ENCODE measurements at regions not wholly inside any gene's neighbourhood (a gene's known extent, or its start where the extent isn't known, plus 50 kb on each side); places are given as distances from the start of the nearest gene placed in this dataset.

GRCh38 chr5:124849774-124850173 lies 103.3 kb upstream of the ZNF608 start:
- Histone ChIP-seq H3K4me1 (ENCODE audit: control insufficient read depth in 2 of 2, insufficient read depth in 2 of 2, low read length in 1 of 2) (no peaks in the 10 kb centered on the region), H3K27ac (ENCODE audit: low read depth in 2 of 2, low read length in 1 of 2) (no peak overlapping the region), H3K9me3 (ENCODE audit: control insufficient read depth in 2 of 2, insufficient read depth in 1 of 2, low read depth in 1 of 2, low read length in 1 of 2) (no peaks in the 10 kb centered on the region), H3K36me3 (ENCODE audit: control insufficient read depth in 2 of 2, insufficient read depth in 2 of 2, low read length in 1 of 2) (no peaks in the 10 kb centered on the region), H3K4me3 (ENCODE audit: low read depth in 1 of 2, low read length in 2 of 2) (no peak overlapping the region), H3K27me3 (ENCODE audit: control insufficient read depth in 1 of 2, insufficient read depth in 2 of 2, low read length in 2 of 2) (no peaks in the 10 kb centered on the region)
- WGBS, 2 donors = 78 to 80% methylated on average over 3 of the region's 3 CpGs

- 93 to 95% methylated on average over 3 of the region's 3 CpGs for WGBS, 2 donors
- no peak overlapping the region for H3K27ac ChIP-seq (ENCODE audit: low read depth in 2 of 2, low read length in 1 of 2)
- no peak overlapping the region for H3K4me3 ChIP-seq (ENCODE audit: low read depth in 1 of 2, low read length in 2 of 2)
- H3K9me3 ChIP-seq (ENCODE audit: control insufficient read depth in 2 of 2, insufficient read depth in 1 of 2, low read depth in 1 of 2, low read length in 1 of 2) = no peaks in the 10 kb centered on the region
- H3K4me1 ChIP-seq (ENCODE audit: control insufficient read depth in 2 of 2, insufficient read depth in 2 of 2, low read length in 1 of 2) = no peaks in the 10 kb centered on the region
- no peaks in the 10 kb centered on the region for H3K36me3 ChIP-seq (ENCODE audit: control insufficient read depth in 2 of 2, insufficient read depth in 2 of 2, low read length in 1 of 2)
- no peaks in the 10 kb centered on the region for H3K27me3 ChIP-seq (ENCODE audit: control insufficient read depth in 1 of 2, insufficient read depth in 2 of 2, low read length in 2 of 2)
These were observed 110.3 kb upstream of the ZNF608 start for GRCh38 chr5:124856726-124857125.

- no peak overlapping the region for H3K27ac ChIP-seq (ENCODE audit: low read depth in 2 of 2, low read length in 1 of 2)
- no peaks in the 10 kb centered on the region for H3K27me3 ChIP-seq (ENCODE audit: control insufficient read depth in 1 of 2, insufficient read depth in 2 of 2, low read length in 2 of 2)
- no peaks in the 10 kb centered on the region for H3K9me3 ChIP-seq (ENCODE audit: control insufficient read depth in 2 of 2, insufficient read depth in 1 of 2, low read depth in 1 of 2, low read length in 1 of 2)
- no peaks in the 10 kb centered on the region for H3K4me1 ChIP-seq (ENCODE audit: control insufficient read depth in 2 of 2, insufficient read depth in 2 of 2, low read length in 1 of 2)
- WGBS, 2 donors = 89 to 90% methylated on average over 2 of the region's 2 CpGs
- H3K4me3 ChIP-seq (ENCODE audit: low read depth in 1 of 2, low read length in 2 of 2) = no peak overlapping the region
- no peaks in the 10 kb centered on the region for H3K36me3 ChIP-seq (ENCODE audit: control insufficient read depth in 2 of 2, insufficient read depth in 2 of 2, low read length in 1 of 2)
These were observed 112.2 kb upstream of the ZNF608 start for GRCh38 chr5:124858612-124859011.

GRCh38 chr5:124859027-124859426 lies 112.6 kb upstream of the ZNF608 start:
- H3K9me3 ChIP-seq (ENCODE audit: control insufficient read depth in 2 of 2, insufficient read depth in 1 of 2, low read depth in 1 of 2, low read length in 1 of 2) = no peaks in the 10 kb centered on the region
- no peaks in the 10 kb centered on the region for H3K4me1 ChIP-seq (ENCODE audit: control insufficient read depth in 2 of 2, insufficient read depth in 2 of 2, low read length in 1 of 2)
- H3K27ac ChIP-seq (ENCODE audit: low read depth in 2 of 2, low read length in 1 of 2) = no peak overlapping the region
- no peaks in the 10 kb centered on the region for H3K36me3 ChIP-seq (ENCODE audit: control insufficient read depth in 2 of 2, insufficient read depth in 2 of 2, low read length in 1 of 2)
- no peak overlapping the region for H3K4me3 ChIP-seq (ENCODE audit: low read depth in 1 of 2, low read length in 2 of 2)
- WGBS, 2 donors = 85 to 92% methylated on average over 4 of the region's 4 CpGs
- H3K27me3 ChIP-seq (ENCODE audit: control insufficient read depth in 1 of 2, insufficient read depth in 2 of 2, low read length in 2 of 2) = no peaks in the 10 kb centered on the region

- H3K36me3 ChIP-seq (ENCODE audit: control insufficient read depth in 2 of 2, insufficient read depth in 2 of 2, low read length in 1 of 2) = no peaks in the 10 kb centered on the region
- no peak overlapping the region for H3K4me3 ChIP-seq (ENCODE audit: low read depth in 1 of 2, low read length in 2 of 2)
- 84 to 88% methylated on average over 3 of the region's 3 CpGs for WGBS, 2 donors
- no peak overlapping the region for H3K27ac ChIP-seq (ENCODE audit: low read depth in 2 of 2, low read length in 1 of 2)
- H3K4me1 ChIP-seq (ENCODE audit: control insufficient read depth in 2 of 2, insufficient read depth in 2 of 2, low read length in 1 of 2) = no peaks in the 10 kb centered on the region
- H3K27me3 ChIP-seq (ENCODE audit: control insufficient read depth in 1 of 2, insufficient read depth in 2 of 2, low read length in 2 of 2) = no peaks in the 10 kb centered on the region
- no peaks in the 10 kb centered on the region for H3K9me3 ChIP-seq (ENCODE audit: control insufficient read depth in 2 of 2, insufficient read depth in 1 of 2, low read depth in 1 of 2, low read length in 1 of 2)
These were observed 113.3 kb upstream of the ZNF608 start for GRCh38 chr5:124859556-124860290.

- Histone ChIP-seq H3K4me3 (ENCODE audit: low read depth in 1 of 2, low read length in 2 of 2) (no peak overlapping the region), H3K36me3 (ENCODE audit: control insufficient read depth in 2 of 2, insufficient read depth in 2 of 2, low read length in 1 of 2) (no peaks in the 10 kb centered on the region), H3K27ac (ENCODE audit: low read depth in 2 of 2, low read length in 1 of 2) (no peak overlapping the region), H3K9me3 (ENCODE audit: control insufficient read depth in 2 of 2, insufficient read depth in 1 of 2, low read depth in 1 of 2, low read length in 1 of 2) (no peaks in the 10 kb centered on the region), H3K27me3 (ENCODE audit: control insufficient read depth in 1 of 2, insufficient read depth in 2 of 2, low read length in 2 of 2) (no peaks in the 10 kb centered on the region), H3K4me1 (ENCODE audit: control insufficient read depth in 2 of 2, insufficient read depth in 2 of 2, low read length in 1 of 2) (no peaks in the 10 kb centered on the region)
- WGBS, 2 donors = 90% methylated on average over 4 of the region's 4 CpGs
These were observed 113.8 kb upstream of the ZNF608 start for GRCh38 chr5:124860291-124860655.

GRCh38 chr5:124865066-124865465 lies 118.6 kb upstream of the ZNF608 start:
- Histone ChIP-seq H3K27ac (ENCODE audit: low read depth in 2 of 2, low read length in 1 of 2) (no peak overlapping the region), H3K4me3 (ENCODE audit: low read depth in 1 of 2, low read length in 2 of 2) (no peak overlapping the region), H3K9me3 (ENCODE audit: control insufficient read depth in 2 of 2, insufficient read depth in 1 of 2, low read depth in 1 of 2, low read length in 1 of 2) (no peaks in the 10 kb centered on the region), H3K36me3 (ENCODE audit: control insufficient read depth in 2 of 2, insufficient read depth in 2 of 2, low read length in 1 of 2) (no peaks in the 10 kb centered on the region), H3K4me1 (ENCODE audit: control insufficient read depth in 2 of 2, insufficient read depth in 2 of 2, low read length in 1 of 2) (no peaks in the 10 kb centered on the region), H3K27me3 (ENCODE audit: control insufficient read depth in 1 of 2, insufficient read depth in 2 of 2, low read length in 2 of 2) (no peaks in the 10 kb centered on the region)
- WGBS, 2 donors = 91 to 93% methylated on average over 3 of the region's 3 CpGs

- Histone ChIP-seq H3K27ac (ENCODE audit: low read depth in 2 of 2, low read length in 1 of 2) (no peak overlapping the region), H3K36me3 (ENCODE audit: control insufficient read depth in 2 of 2, insufficient read depth in 2 of 2, low read length in 1 of 2) (no peaks in the 10 kb centered on the region), H3K9me3 (ENCODE audit: control insufficient read depth in 2 of 2, insufficient read depth in 1 of 2, low read depth in 1 of 2, low read length in 1 of 2) (no peaks in the 10 kb centered on the region), H3K4me3 (ENCODE audit: low read depth in 1 of 2, low read length in 2 of 2) (no peak overlapping the region), H3K27me3 (ENCODE audit: control insufficient read depth in 1 of 2, insufficient read depth in 2 of 2, low read length in 2 of 2) (no peaks in the 10 kb centered on the region), H3K4me1 (ENCODE audit: control insufficient read depth in 2 of 2, insufficient read depth in 2 of 2, low read length in 1 of 2) (no peaks in the 10 kb centered on the region)
- WGBS, 2 donors = 64 to 65% methylated on average over 4 of the region's 4 CpGs
These were observed 119.3 kb upstream of the ZNF608 start for GRCh38 chr5:124865603-124866354.

GRCh38 chr5:124866355-124867136 lies 120.1 kb upstream of the ZNF608 start:
- Histone ChIP-seq H3K36me3 (ENCODE audit: control insufficient read depth in 2 of 2, insufficient read depth in 2 of 2, low read length in 1 of 2) (no peaks in the 10 kb centered on the region), H3K27me3 (ENCODE audit: control insufficient read depth in 1 of 2, insufficient read depth in 2 of 2, low read length in 2 of 2) (no peaks in the 10 kb centered on the region), H3K27ac (ENCODE audit: low read depth in 2 of 2, low read length in 1 of 2) (no peak overlapping the region), H3K4me1 (ENCODE audit: control insufficient read depth in 2 of 2, insufficient read depth in 2 of 2, low read length in 1 of 2) (no peaks in the 10 kb centered on the region), H3K9me3 (ENCODE audit: control insufficient read depth in 2 of 2, insufficient read depth in 1 of 2, low read depth in 1 of 2, low read length in 1 of 2) (no peaks in the 10 kb centered on the region), H3K4me3 (ENCODE audit: low read depth in 1 of 2, low read length in 2 of 2) (no peak overlapping the region)
- 64 to 67% methylated on average over 12 of the region's 12 CpGs for WGBS, 2 donors

Data from esophagus (tissue), 2 donors.